CD4-positive, alpha-beta T cell treated with Interleukin-4 for 1 hour (primary cell): ENCODE measurements at regions not wholly inside any gene's neighbourhood (a gene's known extent, or its start where the extent isn't known, plus 50 kb on each side); places are given as distances from the start of the nearest gene placed in this dataset.
"Not testable (repeated sequence)": the region's sequence is repeated elsewhere in the genome, so short reads cannot be mapped to it uniquely, and the experiment has no call there.

Source experiments
- DNase-seq, 2 donors: peaks; one replicate each; pipeline ENCODE4 v3.0.0-alpha.2; 2020 to 2022

DNA sequence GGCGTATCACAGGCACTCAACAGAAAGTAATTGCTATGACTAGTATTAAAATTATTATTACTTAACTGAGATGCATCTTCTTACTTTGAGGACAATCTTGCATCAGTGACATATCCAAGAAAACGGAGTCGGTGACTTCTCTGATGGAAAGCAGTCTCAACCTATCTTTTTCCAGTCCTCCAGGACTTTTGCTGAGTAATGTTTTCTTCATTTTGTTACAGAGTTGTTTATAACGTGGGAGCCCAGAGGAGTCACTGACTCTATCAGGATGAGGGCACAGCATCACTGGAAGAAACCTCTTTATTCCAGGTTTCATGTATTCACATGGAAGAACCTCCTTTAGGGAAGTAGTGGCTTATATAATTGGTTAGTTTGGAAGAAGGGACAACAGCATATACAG lies 51.5 kb upstream of the MELK start:
- DNase-seq = no peak

DNA sequence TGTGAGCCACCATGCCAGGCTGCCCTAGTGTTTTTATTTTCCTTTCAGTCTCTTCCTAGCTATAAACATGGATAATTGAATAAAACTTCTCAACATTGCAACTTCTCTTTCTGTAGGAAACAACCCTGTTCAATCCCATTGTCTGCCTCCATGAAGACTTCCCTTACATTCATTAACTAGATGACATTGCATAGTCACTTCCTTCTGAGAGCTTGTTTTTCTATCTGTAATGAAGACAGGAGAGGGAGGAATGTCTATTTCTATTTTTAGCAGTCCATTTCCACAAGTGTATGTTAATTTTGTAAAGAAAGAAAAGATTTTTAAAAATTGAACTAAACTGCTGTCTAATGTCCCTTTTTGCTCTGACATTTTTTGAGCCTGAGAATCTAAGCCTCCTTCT lies 55.6 kb upstream of the MELK start:
- DNase-seq = no peak

DNA sequence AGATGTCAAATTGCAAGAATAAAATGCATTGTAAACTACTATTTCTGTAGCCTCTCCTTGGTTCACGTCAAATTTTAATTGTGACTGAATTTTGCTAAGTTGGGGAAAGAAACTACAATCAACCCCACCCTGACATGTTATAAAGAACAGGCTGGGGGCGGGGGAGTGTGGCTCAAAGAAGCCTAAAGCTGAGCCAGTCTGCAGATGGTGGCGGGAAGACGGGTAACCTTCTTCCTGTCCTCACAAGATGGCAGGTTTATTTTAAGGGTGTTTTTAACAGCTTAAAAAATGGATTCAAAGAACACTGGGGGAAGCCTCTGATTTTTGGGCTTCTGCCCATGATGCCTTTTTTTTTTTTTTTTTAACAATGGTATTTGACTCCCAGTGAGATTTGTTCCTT lies 68.5 kb upstream of the MELK start:
- peak in 1 of 2 donors; percentile 11 for DNase-seq

DNA sequence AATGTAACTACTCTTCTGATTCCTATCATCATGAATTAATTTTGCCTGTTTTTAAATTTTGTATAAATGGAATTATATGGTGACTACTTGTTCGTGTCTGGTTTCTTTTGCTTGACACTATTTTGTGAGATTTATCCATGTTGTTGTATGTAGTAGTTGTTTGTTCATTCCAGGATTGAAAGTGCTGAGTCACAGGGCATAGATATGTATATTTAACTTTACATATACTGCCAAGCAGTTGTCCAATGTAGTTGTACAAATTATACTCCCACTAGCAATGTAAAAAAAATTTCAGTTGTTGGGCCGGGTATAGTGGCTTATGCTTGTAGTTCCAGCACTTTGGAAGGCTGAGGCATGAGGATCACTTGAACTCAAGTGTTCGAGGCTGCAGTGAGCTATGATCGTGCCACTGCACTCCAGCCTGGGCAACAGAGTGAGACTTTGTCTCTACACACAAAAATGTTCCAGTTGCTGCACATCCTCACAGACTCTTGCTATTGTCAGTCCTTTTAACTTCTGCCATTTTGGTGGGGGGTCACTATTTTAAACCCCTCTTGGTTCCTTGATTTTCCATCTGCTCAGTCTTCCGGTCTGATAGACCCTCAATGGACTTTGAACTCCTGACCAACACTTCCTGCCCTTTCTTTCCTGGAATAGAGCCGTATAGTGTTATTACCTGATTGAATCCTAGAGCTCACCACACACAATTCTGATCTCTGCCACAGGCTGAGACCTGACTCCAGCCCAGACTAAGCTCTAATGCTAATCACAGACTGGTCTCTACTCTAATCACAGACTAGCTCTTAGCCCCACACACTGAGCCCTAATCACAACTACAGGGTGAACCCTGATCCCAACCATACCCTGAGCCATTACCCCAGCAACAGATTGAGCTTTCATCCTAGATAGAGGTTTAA lies 69.3 kb upstream of the MELK start:
- DNase-seq = no peak

DNA sequence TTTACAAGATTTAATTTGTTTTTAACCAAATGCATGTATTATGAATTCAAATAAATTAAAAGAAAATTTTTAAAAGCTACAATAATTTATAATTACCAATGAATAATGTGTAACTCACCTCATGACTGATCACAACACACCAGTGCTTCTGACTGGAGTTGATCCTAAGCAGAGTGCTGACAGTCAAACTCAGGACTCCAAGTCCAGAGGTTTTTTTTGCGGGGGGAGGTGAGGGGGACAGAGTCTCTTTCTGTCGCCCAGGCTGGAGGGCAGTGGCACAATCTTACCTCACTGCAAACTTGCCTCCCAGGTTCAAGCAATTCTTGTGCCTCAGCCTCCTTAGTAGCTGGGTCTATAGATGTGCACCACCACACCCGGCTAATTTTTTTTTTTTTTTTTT lies 71.0 kb upstream of the MELK start:
- no peak for DNase-seq

DNA sequence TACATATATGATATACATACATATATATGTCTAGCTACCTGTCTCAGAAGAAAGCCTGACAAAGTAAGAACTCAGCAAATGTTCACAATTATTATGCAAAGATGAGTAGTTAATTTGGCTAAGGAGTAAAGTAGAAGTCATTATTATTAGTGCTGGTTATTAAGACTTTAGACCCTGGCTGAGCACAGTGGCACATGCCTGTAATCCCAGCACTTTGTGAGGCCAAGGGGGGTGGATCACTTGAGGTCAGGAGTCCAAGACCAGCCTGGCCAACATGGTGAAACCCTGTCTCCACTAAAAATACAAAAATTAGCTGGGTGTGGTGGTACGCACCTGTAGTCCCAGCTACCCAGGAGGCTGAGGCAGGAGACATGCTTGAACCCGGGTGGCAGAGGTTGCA lies 71.8 kb upstream of the MELK start:
- DNase-seq = not testable (repeated sequence)

DNA sequence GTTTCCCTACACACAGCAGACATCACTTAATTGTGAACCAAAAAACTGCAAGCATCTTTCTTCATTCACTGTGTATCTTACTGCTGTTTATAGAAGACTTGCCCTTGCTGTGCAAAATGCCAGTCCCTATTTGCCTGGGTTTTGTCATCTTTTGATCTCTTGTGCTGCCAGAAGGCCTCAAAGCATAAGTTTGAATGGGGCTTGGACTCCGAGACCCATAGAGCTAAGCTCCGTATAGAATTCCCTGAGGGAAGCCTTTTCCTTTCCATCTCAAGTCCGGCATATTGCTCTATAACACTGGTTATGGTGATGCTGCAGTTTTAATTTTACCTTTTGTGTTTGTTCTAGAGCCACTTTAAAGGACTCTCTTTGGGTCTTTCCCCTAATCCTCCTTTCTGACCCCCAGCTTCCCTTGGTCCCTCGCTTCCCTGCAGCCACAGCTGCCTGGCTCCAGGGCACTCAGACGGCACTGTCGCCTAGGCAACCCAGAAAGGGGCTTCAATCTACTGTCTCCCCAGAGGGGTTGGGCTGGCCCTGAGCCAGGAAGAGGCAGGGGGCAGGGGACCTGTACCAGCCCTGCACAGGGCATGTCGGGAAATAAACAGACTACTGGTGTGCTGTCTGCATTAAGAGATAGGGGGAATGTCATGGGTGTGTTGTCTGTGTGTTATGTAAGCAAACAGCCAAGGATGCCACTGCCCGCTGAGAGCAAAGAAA lies 73.4 kb upstream of the MELK start:
- no peak for DNase-seq

DNA sequence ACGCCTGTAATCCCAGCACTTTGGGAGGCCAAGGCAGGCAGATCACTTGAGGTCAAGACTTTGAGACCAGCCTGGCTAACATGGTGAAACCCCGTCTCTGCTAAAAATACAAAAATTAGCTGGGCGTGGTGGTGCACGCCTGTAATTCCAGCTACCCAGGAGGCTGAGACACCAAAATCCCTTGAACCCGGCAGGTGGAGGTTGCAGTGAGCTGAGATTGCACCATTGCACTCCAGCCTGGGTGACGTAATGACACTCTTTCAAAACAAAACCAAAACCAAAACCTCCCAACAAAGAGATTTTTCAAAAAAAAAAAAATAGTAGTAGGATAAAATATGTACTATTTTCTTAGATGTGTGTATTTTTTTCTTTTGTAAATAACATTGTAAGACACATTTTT lies 79.1 kb upstream of the MELK start:
- DNase-seq = peak; percentile 37 to 68

DNA sequence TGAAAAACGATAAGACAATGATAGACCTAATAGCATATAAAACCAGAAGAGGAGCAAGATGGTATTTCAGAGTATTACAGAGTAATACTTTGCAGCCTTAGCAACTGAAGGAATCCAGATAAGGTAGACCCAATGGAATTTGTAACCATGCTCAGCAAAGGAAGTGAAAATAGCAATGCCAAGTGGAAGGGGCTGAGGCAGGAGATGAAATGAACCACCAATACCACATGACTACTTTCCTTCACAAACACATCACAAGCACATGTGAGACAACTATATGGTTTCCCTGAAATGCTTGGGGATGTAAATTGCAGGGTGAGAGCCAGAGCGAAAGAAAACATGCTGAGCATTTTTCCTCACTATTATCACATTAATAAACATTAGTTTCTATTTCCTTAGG lies 79.8 kb upstream of the MELK start:
- DNase-seq = peak in 1 of 2 donors; percentile 52

DNA sequence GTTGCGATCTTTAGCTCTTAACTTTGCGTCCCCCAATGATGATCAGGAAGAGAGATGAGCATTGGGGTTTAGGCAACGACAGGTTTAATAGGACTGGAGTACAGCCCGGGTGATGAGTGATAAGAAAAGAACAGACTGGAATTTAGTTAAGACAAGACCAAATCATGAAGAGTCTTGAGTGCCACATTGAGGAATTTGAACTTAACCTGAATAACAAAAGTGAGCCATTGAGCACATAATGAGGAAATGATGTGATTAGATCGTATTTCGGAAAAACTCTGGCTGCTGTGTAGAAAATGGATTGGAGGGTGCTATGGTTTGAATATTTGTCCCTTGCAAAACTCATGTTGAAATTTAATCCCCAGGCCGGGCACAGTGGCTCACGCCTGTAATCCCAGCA lies 83.2 kb upstream of the MELK start:
- DNase-seq = no peak

DNA sequence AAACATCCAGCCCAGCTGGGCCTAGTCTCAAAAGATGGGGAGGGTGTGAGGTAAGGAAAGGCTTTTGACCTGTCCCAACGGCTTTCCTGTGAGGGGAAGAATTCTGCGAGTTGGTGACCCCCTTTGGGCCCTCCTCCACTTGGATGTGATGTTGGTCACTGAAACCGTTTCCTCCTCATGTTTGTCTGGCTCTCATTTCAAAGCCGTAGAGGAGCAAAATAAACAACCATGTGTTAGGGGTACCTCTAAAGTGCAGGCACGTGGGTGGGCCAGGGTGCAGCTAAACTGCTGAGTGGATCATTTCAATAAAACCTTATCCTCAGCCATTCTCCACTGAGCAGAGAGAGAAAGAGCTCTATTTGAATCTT lies 84.3 kb upstream of the MELK start:
- no peak for DNase-seq

DNA sequence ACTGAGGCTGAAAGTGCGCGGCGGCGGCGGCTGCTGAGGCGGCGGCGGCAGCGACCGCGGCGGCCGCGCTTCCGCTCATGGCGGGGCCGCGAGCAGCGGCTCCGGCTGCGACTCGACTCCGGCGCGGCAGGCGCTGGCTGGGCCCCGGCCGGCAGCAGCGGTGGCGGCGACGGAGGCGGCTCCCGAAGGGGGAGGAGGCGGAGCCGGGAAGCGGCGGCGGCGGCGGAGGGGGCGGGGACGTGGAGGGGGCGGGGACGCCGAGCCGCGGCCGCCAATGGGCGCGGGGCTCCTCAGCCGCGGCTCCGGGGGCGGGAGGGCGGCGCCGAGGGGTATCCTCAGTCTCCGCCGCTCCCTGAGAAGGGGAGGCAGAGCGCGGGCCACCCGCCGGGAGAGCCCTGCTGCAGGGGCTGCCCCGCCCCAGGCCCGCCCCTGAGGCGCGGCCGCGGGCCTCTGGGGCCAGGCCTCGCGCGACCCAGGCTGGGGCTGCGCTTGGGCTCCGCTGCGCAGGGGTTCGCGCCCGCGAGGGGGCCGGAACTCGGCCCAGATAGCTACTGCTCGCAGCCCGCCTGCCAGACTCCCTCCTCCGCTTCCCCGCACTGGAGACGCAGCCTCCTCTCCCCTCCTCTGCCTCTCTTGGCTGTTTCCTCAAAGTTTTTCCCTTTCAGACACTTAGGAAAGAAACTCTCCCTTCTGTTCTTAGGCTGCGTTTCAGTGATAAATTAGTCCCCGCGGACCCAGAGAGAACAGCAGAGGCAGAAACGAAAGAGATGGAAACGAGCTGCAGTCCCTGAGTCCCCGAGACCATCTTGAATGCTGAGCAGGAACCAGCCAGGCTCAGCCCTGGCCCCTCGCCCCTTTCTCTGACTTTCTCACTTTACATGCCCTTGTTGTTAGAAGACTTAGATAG lies 85.0 kb upstream of the MELK start:
- DNase-seq = peak; percentile 93 to 94

DNA sequence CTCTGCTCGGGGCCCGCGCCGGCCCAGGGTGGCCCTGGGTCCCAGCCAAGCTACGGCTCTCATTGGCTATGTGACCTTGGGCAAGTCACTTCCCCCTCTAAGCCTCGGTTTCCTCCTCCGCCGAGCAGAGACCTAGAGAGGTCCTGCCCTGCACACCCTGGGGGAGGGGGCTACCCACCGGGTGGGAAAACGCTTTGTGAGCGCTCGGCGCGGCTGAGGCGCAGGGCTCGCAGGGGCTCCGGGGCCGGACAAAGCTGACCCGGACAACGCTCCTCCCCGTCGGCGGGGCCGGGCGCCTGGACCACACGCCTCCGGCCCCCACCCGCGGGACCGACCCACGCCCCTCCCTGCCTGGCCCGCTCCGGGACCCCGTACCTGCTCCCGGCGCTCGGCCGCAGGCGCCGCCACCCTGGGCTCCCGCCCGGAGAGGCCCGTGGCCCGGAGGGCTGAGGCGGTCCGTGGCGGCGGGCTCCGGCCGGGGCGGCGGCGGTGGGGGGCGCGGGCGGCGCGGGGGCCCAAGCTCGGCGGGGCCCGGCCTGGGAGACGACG lies 85.7 kb upstream of the MELK start:
- DNase-seq = peak; percentile 49 to 57

DNA sequence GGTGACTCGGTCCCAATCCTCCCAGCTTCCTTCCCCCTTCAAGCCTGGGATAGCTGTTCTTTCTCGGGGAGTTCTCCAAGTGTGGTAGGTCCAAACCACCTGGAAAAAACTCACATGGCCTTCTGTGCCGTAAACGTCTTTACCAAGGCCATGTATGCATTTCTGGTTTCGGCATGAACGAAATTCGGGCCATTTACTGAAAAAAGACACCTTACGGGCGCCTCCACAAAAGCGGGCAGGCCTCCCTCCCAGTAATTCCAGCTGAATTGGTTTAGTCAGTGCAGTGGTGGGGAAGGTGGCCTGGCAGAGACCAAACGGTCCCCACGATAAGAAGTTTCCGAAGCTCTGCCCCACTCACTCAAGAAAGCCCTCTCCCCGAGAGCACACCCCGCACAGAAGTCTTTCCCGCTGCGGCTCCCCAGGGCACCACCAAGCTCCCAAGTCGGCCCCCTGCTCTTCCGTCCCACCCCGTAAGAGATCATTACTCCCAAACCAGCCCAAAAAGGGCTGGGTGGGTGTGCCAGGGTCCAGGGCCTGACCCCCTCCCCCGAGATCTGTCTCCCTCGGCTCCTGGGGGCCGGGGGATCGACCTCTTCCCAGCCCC lies 86.3 kb upstream of the MELK start:
- no peak for DNase-seq

DNA sequence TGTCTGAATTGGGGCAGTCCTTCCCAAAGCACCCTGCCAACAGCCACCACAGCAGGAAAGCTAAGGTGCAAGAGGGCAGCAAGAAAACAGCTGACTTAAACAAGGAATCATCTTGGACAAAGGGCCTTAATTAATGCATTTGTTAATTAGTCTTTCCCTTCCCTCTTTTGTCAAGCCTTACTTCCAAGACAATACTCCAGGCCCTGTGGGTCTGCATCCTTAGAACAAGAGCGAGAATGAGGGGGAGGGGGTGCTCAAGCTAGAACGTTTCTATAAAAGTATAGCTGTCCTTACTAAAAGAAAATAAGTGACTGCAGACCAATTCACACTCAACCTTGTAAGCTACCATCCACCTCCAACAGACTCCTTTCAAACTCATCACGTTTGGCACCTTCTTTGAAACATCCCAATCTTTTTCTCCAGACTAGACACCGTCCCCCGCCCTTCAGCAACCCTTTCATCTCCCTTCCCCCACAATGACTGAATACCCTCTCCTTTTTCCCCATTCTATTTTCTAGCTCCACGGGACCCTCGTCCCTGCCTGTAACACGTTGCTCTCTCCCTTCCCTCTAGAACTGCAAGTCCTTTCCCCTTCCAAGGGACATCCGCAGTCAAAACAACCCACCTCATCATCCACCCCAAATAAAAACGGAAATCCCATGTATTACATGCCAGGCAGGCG lies 85.7 kb upstream of the RNF38 start:
- no peak for DNase-seq

DNA sequence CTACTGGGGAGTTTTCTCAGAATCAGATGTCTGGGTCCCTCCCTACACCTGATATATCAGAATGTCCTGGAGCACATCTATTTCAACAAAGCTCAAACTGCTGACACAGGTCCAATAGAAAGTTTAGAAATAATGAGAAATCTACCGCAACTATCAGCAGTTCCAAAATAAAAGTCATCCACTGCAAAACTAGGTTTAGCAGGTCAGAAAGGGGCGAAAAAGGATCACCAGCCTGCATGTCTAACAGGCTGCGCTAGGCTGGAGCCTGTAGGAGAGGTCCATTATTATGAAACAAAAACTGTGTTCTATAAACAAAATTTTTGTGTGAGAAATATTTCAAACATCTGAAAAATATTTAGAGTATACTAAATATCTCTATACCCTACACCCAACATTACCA lies 84.1 kb upstream of the RNF38 start:
- DNase-seq = no peak

DNA sequence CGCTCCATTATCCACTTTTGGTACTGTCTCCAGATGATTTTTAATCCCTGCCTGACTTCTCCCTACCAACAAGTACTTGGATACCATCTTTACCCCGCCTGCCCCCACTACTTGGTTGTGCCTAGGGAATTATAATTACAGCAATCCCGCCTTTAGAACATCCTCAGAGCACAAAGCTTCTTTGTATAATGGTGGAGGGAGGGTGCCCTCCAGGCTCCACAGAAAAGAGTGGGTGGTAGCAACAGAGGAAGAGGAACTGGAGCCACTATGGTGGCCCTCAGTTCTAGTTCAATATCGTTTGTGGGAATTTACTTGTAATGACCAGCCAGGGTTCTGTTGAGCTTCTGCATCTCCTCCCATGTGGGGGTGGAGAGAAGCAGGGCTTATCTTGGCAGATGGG lies 79.0 kb upstream of the RNF38 start:
- DNase-seq = no peak

DNA sequence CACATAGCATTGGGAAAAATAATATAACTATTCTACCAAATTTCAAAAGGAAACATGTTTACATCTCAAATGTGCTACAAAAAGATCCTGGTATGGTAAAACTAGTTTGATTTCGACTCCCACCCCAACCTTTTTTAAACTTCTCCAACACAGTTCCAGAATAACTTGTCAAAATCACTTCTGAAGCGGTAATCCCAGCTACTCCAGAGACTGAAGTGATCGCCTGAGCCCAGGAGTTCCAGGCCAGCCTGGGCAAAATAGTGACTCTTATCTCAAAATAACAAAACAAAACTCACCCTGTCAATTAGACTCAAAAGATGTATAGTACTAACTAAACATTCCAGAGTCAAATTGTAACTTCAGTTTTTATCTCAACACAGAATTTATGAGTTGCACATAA lies 71.3 kb upstream of the RNF38 start:
- DNase-seq = no peak

DNA sequence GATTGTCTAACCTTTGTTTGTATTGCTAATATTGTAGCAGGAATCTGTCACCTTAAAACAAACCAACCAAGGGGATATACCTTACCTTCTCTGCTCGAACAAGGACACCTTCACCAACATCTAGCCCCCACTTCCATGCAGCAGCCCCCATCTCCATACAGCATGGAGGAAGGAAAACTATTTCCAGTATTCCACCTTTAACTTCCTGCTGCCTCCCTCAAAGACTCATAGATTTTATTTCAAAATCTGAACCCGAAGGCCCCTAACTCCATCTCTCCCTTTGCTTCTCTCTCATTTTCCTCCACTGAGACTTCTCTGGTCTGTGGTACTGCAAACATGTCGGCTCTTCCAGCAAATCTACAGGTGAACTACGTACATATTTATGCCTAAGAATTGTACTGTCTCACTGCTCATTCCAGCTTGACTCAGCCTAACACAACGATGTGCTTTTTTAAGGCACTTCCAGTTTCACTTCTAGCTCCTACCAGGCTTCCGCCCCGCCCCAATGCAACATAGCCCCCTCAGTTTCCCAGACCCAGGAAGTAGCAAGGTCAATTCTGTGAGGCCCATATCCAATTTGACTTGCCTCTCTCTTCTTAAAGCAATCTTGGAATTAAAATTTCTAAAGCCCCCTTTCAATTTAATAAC lies 70.7 kb upstream of the RNF38 start:
- peak; percentile 62 to 77 for DNase-seq

DNA sequence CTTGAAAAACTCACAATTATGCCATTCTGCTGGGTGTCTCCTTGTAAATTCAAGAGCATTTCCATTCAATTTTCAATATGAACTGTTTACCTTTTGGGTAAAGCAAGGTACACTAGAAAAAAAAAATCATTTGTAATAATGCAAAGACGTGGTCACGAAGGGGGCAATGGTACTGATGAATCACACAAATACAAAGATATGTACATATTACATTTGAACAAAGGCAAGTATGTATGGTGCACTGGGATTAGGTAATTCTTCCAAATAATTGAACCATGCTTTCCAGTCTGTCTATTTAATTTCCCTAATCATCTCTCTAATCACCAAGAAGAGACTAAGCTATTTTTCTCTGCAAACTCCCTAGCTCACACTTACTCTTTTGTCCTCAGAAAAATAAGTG lies 63.4 kb upstream of the RNF38 start:
- DNase-seq = no peak

DNA sequence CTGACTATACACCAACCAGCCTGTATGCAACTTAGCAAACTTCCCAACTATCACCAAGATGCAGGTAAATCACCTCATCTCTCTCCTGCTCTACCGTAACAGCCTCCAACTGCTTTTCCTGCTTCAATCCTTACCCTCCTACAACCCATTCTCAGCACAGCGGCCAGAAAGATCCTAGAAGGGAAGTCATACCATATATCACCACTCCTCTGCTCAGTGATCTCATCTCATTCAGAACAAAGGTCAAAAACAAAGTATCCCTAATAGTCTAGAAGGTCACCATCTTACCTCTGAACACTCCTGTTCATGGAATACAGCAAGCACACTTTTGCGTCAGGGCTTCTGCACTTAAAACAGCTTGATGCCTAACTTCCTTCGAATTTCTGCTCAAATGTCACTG lies 62.2 kb upstream of the RNF38 start:
- no peak for DNase-seq

DNA sequence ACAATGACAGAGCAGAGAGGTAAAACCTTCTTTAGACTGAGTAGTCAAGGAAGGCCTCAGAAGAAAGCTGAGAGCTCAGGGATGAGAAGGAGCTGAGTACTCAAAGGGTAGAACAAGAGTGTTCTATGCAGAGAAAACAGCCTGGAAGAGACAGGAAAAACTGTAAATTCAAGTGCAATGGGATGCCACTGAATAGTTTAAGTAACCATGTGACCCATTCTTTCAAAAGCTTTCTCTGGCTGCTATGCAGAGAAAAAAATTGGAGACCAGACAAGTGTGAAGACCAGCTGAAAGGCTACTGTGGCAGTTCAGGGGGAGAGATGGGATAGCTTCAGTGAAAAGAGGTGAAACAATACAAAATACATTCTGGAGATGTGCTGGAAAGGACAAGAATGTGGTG lies 61.3 kb upstream of the RNF38 start:
- no peak for DNase-seq
